ENCODE measurements at regions not wholly inside any gene's neighbourhood (a gene's known extent, or its start where the extent isn't known, plus 50 kb on each side); places are given as distances from the start of the nearest gene placed in this dataset.

DNA sequence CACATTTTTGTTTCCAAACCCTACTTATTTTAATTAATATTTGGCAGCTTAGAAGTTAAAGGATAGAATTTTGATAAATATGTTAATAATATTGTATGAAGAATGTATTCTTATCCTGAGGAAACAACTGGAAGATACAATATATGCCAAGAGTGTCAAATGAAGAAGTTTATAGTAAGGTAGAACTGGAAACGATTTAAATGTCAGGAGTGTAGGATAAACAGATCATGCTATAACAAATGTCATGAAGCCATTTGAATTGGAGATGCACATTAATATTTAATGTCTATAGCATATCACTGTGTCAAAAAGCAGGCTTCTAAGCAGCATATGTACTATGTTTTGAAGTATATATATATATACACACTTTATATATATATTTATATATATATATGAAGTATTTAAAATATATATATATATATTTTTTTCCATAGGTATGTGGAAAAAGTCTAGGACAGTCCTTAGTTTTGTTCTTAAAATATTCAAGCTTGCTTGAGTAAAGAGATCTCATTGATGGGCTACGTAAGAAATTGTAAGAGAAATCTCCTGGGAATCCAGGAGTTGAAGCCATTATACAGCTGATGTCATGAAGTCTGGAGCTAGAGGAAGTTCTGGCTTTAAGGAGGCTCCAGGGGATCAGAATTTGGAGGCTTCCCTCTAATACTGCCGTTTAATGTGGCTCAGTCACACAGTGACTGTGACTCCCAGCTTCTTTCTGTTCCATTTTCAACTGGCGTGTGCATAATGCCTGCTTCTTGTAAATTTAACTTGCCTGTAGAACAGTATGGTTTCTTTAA lies 79.9 kb upstream of the MYCBP2 start:
- TF ChIP-seq, protein P1, sequence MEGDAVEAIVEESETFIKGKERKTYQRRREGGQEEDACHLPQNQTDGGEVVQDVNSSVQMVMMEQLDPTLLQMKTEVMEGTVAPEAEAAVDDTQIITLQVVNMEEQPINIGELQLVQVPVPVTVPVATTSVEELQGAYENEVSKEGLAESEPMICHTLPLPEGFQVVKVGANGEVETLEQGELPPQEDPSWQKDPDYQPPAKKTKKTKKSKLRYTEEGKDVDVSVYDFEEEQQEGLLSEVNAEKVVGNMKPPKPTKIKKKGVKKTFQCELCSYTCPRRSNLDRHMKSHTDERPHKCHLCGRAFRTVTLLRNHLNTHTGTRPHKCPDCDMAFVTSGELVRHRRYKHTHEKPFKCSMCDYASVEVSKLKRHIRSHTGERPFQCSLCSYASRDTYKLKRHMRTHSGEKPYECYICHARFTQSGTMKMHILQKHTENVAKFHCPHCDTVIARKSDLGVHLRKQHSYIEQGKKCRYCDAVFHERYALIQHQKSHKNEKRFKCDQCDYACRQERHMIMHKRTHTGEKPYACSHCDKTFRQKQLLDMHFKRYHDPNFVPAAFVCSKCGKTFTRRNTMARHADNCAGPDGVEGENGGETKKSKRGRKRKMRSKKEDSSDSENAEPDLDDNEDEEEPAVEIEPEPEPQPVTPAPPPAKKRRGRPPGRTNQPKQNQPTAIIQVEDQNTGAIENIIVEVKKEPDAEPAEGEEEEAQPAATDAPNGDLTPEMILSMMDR (conservative IDR thresholded peaks at IDR 0.05; ENCODE audit: low read depth, low read length): no peak
- TF ChIP-seq EZH2 (IDR thresholded peaks at IDR 0.05; ENCODE audit: low read length, unreplicated experiment): no peak

Measured in PC-3 (cell line).